SK-N-SH (cell line): ENCODE measurements at regions not wholly inside any gene's neighbourhood (a gene's known extent, or its start where the extent isn't known, plus 50 kb on each side); places are given as distances from the start of the nearest gene placed in this dataset.

Experiments used
- CTCF ChIA-PET: fragments of 300-600, 350-600 bp; formaldehyde crosslinking; extraction: SDS; loops from one replicate; lab custom pipeline; 2021; lab: Yijun Ruan, JAX
- POLR2A ChIA-PET: fragments of 350-600 bp; sonication (Branson Sonifier 250); formaldehyde crosslinking; extraction: SDS; loops from one replicate; lab custom pipeline; 2020; ENCODE audit warnings: antibody characterized with exemption, inconsistent platforms; lab: Yijun Ruan, JAX
- DNase-seq: peaks from one replicate; pipeline ENCODE4 v3.0.0; 2012
- H2AFZ ChIP-seq: fragments of 200-600 bp; sonication (generic); 2 replicates; pipeline ENCODE4 v1.8.1; 2016; ENCODE audit warnings: antibody characterized with exemption, mild to moderate bottlenecking, low read depth
- H3F3A ChIP-seq: fragments of 200-600 bp; sonication (generic); replicated peaks from 2 replicates; pipeline ENCODE3; 2016; ENCODE audit warnings: antibody characterized with exemption, mild to moderate bottlenecking; ENCODE audit not compliant: insufficient read depth
- H3K27ac ChIP-seq, 2 experiments: fragments of 200-500 bp in 1 of 2; fragments of 200-600 bp in 1 of 2; sonication (Bioruptor generic) in 1 of 2; sonication (generic), shearing (Covaris generic) in 1 of 2; 2 replicates each; pipeline versions ENCODE4 v1.5.1 to v1.6.1; 2014 to 2016; ENCODE audit warnings: low read depth in 2 of 2, inconsistent platforms in 1 of 2, low read length in 1 of 2, mild to moderate bottlenecking in 1 of 2, mixed read lengths in 1 of 2
- H3K27me3 ChIP-seq: fragments of 200-600 bp; sonication (generic), shearing (Covaris generic); 2 replicates; pipeline ENCODE4 v1.6.1; 2016; ENCODE audit warnings: mixed run types; ENCODE audit not compliant: insufficient read depth
- H3K36me3 ChIP-seq, 2 experiments: fragments of 200-500 bp in 1 of 2; fragments of 200-600 bp in 1 of 2; sonication (Bioruptor generic) in 1 of 2; sonication (generic) in 1 of 2; replicated peaks in 1 of 2; 2 replicates each; pipeline versions ENCODE3 to v1.5.1; 2014 to 2016; ENCODE audit warnings: low read length in 1 of 2, mild to moderate bottlenecking in 1 of 2; ENCODE audit not compliant: insufficient read depth in 2 of 2, control insufficient read depth in 1 of 2
- H3K4me1 ChIP-seq, 2 experiments: fragments of 200-500 bp in 1 of 2; fragments of 200-600 bp in 1 of 2; sonication (Bioruptor generic) in 1 of 2; sonication (generic), shearing (Covaris generic) in 1 of 2; 2 replicates each; pipeline versions ENCODE4 v1.5.1 to v1.6.1; 2014 to 2016; ENCODE audit warnings: low read depth in 1 of 2, low read length in 1 of 2, mixed run types in 1 of 2; ENCODE audit not compliant: insufficient read depth in 2 of 2, control insufficient read depth in 1 of 2
- H3K4me2 ChIP-seq: fragments of 200-600 bp; sonication (generic), shearing (Covaris generic); 2 replicates; pipeline ENCODE4 v1.6.1; 2017; ENCODE audit warnings: mixed run types
- H3K4me3 ChIP-seq, 2 experiments: fragments of 200-500 bp in 1 of 2; fragments of 200-600 bp in 1 of 2; sonication (Bioruptor generic) in 1 of 2; sonication (generic), shearing (Covaris generic) in 1 of 2; 2 replicates each; pipeline versions ENCODE4 v1.5.1 to v1.8.1; 2014 to 2016; ENCODE audit warnings: low read depth in 2 of 2, inconsistent platforms in 1 of 2, low read length in 1 of 2, mild to moderate bottlenecking in 1 of 2, mixed read lengths in 1 of 2, moderate library complexity in 1 of 2
- H3K79me2 ChIP-seq: fragments of 200-600 bp; sonication (generic); 2 replicates; pipeline ENCODE4 v1.8.1; 2017; ENCODE audit warnings: mild to moderate bottlenecking; ENCODE audit not compliant: insufficient read depth
- H3K9ac ChIP-seq: fragments of 200-600 bp; sonication (generic); 2 replicates; pipeline ENCODE4 v1.6.1; 2017; ENCODE audit warnings: mixed run types
- H3K9me2 ChIP-seq: fragments of 200-600 bp; sonication (generic); 2 replicates; pipeline ENCODE4 v1.6.1; 2017; ENCODE audit warnings: mixed run types
- H3K9me3 ChIP-seq: fragments of 200-600 bp; sonication (generic); 2 replicates; pipeline ENCODE4 v1.6.1; 2017; ENCODE audit warnings: mixed run types, mild to moderate bottlenecking, moderate library complexity
- H4K20me1 ChIP-seq: fragments of 200-600 bp; sonication (generic); 2 replicates; pipeline ENCODE4 v1.6.1; 2017; ENCODE audit warnings: mild to moderate bottlenecking, mixed run types; ENCODE audit not compliant: insufficient read depth
- ELF1 ChIP-seq: IDR thresholded peaks from 2 replicates; pipeline ENCODE4 v1.4.0; 2012
- NFIC ChIP-seq: IDR thresholded peaks from 2 replicates; pipeline ENCODE4 v1.4.0; 2012; ENCODE audit warnings: borderline replicate concordance
- NRF1 ChIP-seq: IDR thresholded peaks from 2 replicates; pipeline ENCODE4 v1.6.1; 2012; ENCODE audit warnings: low read depth, mild to moderate bottlenecking, low read length
- RAD21 ChIP-seq: IDR thresholded peaks from 2 replicates; pipeline ENCODE4 v1.6.1; 2012; ENCODE audit warnings: mild to moderate bottlenecking, low read length
- REST ChIP-seq: IDR thresholded peaks from 2 replicates; pipeline ENCODE4 v1.6.1; 2012; ENCODE audit warnings: mild to moderate bottlenecking, low read depth, low read length, moderate library complexity
- RFX5 ChIP-seq: IDR thresholded peaks from 2 replicates; pipeline ENCODE4 v1.6.1; 2012; ENCODE audit warnings: mild to moderate bottlenecking, improper control_type of control experiment, low read length
- RXRA ChIP-seq: IDR thresholded peaks from 2 replicates; pipeline ENCODE4 v1.4.0; 2012; ENCODE audit warnings: low read depth, mild to moderate bottlenecking, borderline replicate concordance
- TAF1 ChIP-seq: IDR thresholded peaks from 2 replicates; pipeline ENCODE4 v1.6.1; 2012; ENCODE audit warnings: low read depth, mild to moderate bottlenecking, low read length, moderate library complexity, borderline replicate concordance
- USF1 ChIP-seq: IDR thresholded peaks from 2 replicates; pipeline ENCODE4 v1.4.0; 2012; ENCODE audit warnings: low read depth, borderline replicate concordance
- USF2 ChIP-seq: fragments of 150-350 bp; IDR thresholded peaks from 2 replicates; pipeline ENCODE4 v1.6.1; 2017; ENCODE audit warnings: antibody characterized with exemption, low read length, low read depth, borderline replicate concordance
- YY1 ChIP-seq: IDR thresholded peaks from 2 replicates; pipeline ENCODE4 v1.4.0; 2012; ENCODE audit warnings: low read depth, mild to moderate bottlenecking
- WGBS: methylation state at CpG from one replicate; pipeline ENCODE4 v1.1.6; 2017; ENCODE audit warnings: low lambda C conversion rate; 5-methylcytosine and 5-hydroxymethylcytosine counted together

GRCh38 chr22:49323751-49324415 is 503.8 kb downstream of the BRD1 start:
- CTCF ChIA-PET: no interaction called here
- 0 out of 2 replicates have a peak, but pooled peaks cover 6% of the 10 kb centered on the region for H3K27me3 ChIP-seq
- POLR2A ChIA-PET: no interaction called here
- WGBS: 29% methylated on average over 9 of the region's 20 CpGs
- no peaks in the 10 kb centered on the region for H3K9me3 ChIP-seq
- TF ChIP-seq NRF1 (no peak), RXRA (no peak), YY1 (no peak), TAF1 (no peak), USF1 (no peak), NFIC (no peak), ELF1 (no peak), REST (no peak), RFX5 (no peak), USF2 (no peak), RAD21 (no peak)
- no peaks in the 10 kb centered on the region for H3F3A ChIP-seq
- no peak overlapping the region for H3K4me3 ChIP-seq
- no peak overlapping the region for H3K9ac ChIP-seq
- DNase-seq: no peak
- no peak overlapping the region for H3K27ac ChIP-seq
- no peaks in the 10 kb centered on the region for H3K9me2 ChIP-seq
- no peaks in the 10 kb centered on the region for H3K36me3 ChIP-seq
- H3K79me2 ChIP-seq: no peaks in the 10 kb centered on the region
- H4K20me1 ChIP-seq: no peaks in the 10 kb centered on the region
- peaks cover 0 to 3% of the 10 kb centered on the region in 2 experiments; a peak in 1 of 4 replicates for H3K4me1 ChIP-seq
- H2AFZ ChIP-seq: no peak overlapping the region
- no peak overlapping the region for H3K4me2 ChIP-seq
